PC-9 (cell line): ENCODE measurements at regions not wholly inside any gene's neighbourhood (a gene's known extent, or its start where the extent isn't known, plus 50 kb on each side); places are given as distances from the start of the nearest gene placed in this dataset.

Source experiments
- BruUV-seq: library from RNA; stranded (reverse); fragments of 400-500 nt; replicated peaks from 2 replicates; lab custom pipeline; 2021; lab: Mats Ljungman, UMichigan
- CTCF ChIA-PET: fragments of 300-600 bp; sonication (Branson Sonifier 250); formaldehyde crosslinking; loops from one replicate; lab custom pipeline; 2022; ENCODE audit warnings: antibody characterized with exemption; lab: Charles Lee
- POLR2A ChIA-PET: fragments of 300-600 bp; sonication (Branson Sonifier 250); formaldehyde crosslinking; loops from one replicate; lab custom pipeline; 2022; ENCODE audit warnings: antibody characterized with exemption; ENCODE audit not compliant: unreplicated experiment; lab: Charles Lee
- DNase-seq, 2 experiments: peaks; one replicate each; pipeline versions ENCODE4 v3.0.0 to v3.0.0-alpha.2; 2015 to 2022; ENCODE audit warnings: mixed read lengths in 1 of 2
- H2AFZ ChIP-seq: fragments of 200-600 bp; sonication (generic); 2 replicates; pipeline ENCODE4 v1.8.1; 2017; ENCODE audit warnings: antibody characterized with exemption
- H3F3A ChIP-seq: fragments of 200-600 bp; sonication (generic); 2 replicates; pipeline ENCODE4 v1.8.1; 2017; ENCODE audit warnings: antibody characterized with exemption, mild to moderate bottlenecking, low read depth; ENCODE audit not compliant: insufficient read depth
- H3K27ac ChIP-seq: fragments of 200-600 bp; sonication (generic); 2 replicates; pipeline ENCODE4 v1.6.1; 2016; ENCODE audit warnings: mixed run types
- H3K27me3 ChIP-seq: fragments of 200-600 bp; sonication (generic); 2 replicates; pipeline ENCODE4 v1.6.1; 2016; ENCODE audit warnings: low read depth, mixed run types; ENCODE audit not compliant: insufficient read depth
- H3K36me3 ChIP-seq: fragments of 200-600 bp; sonication (generic); 2 replicates; pipeline ENCODE4 v1.6.1; 2016; ENCODE audit warnings: low read depth, mixed run types
- H3K4me1 ChIP-seq: fragments of 200-600 bp; sonication (generic); replicated peaks from 2 replicates; pipeline ENCODE4 v1.6.1; 2016; ENCODE audit warnings: mixed run types; ENCODE audit not compliant: insufficient read depth
- H3K4me2 ChIP-seq: fragments of 200-600 bp; sonication (generic); 2 replicates; pipeline ENCODE4 v1.6.1; 2017; ENCODE audit warnings: mixed run types
- H3K4me3 ChIP-seq: fragments of 200-600 bp; sonication (generic); 2 replicates; pipeline ENCODE4 v1.6.1; 2016; ENCODE audit warnings: mixed run types
- H3K79me2 ChIP-seq: fragments of 200-600 bp; sonication (generic); 2 replicates; pipeline ENCODE4 v1.6.1; 2017; ENCODE audit warnings: low read depth, mixed run types
- H3K9me2 ChIP-seq: fragments of 200-600 bp; sonication (generic); 2 replicates; pipeline ENCODE4 v1.8.1; 2017; ENCODE audit warnings: mild to moderate bottlenecking; ENCODE audit not compliant: insufficient read depth
- H3K9me3 ChIP-seq: fragments of 200-600 bp; sonication (generic); 2 replicates; pipeline ENCODE4 v1.8.1; 2016; ENCODE audit warnings: low read depth; ENCODE audit not compliant: insufficient read depth
- H4K20me1 ChIP-seq: fragments of 200-600 bp; sonication (generic); 2 replicates; pipeline ENCODE4 v1.8.1; 2017; ENCODE audit not compliant: insufficient read depth
- EZH2 ChIP-seq: fragments of 200-600 bp; sonication (generic); IDR thresholded peaks from 2 replicates; pipeline ENCODE4 v1.8.0; 2017; ENCODE audit warnings: antibody characterized with exemption, low read depth
- intact Hi-C: fragments of 100-400 bp; cut with micrococcal nuclease; formaldehyde crosslinking; loops from one replicate; pipeline ENCODE4 v1.10.0; 2022; ENCODE audit not compliant: unreplicated experiment
- TF ChIP-seq, protein P1 (sequence below): fragments of 200-600 bp; sonication (generic); conservative IDR thresholded peaks from 2 replicates; pipeline ENCODE4 v1.6.1; 2017; ENCODE audit warnings: mixed run types, antibody characterized with exemption, mild to moderate bottlenecking, moderate library complexity

GRCh38 chr5:4114452-4114851, 518.8 kb downstream of the IRX1 start:
- no peaks in the 10 kb centered on the region for H3K9me3 ChIP-seq
- H4K20me1 ChIP-seq, result no peaks in the 10 kb centered on the region
- no peak for TF ChIP-seq EZH2
- TF ChIP-seq, protein P1, sequence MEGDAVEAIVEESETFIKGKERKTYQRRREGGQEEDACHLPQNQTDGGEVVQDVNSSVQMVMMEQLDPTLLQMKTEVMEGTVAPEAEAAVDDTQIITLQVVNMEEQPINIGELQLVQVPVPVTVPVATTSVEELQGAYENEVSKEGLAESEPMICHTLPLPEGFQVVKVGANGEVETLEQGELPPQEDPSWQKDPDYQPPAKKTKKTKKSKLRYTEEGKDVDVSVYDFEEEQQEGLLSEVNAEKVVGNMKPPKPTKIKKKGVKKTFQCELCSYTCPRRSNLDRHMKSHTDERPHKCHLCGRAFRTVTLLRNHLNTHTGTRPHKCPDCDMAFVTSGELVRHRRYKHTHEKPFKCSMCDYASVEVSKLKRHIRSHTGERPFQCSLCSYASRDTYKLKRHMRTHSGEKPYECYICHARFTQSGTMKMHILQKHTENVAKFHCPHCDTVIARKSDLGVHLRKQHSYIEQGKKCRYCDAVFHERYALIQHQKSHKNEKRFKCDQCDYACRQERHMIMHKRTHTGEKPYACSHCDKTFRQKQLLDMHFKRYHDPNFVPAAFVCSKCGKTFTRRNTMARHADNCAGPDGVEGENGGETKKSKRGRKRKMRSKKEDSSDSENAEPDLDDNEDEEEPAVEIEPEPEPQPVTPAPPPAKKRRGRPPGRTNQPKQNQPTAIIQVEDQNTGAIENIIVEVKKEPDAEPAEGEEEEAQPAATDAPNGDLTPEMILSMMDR, result no peak
- no peaks in the 10 kb centered on the region for H3K4me1 ChIP-seq
- no peak overlapping the region for H2AFZ ChIP-seq
- H3K36me3 ChIP-seq, result no peaks in the 10 kb centered on the region
- H3K27me3 ChIP-seq, result peaks cover 39% of the 10 kb centered on the region
- DNase-seq, result no peak
- H3K9me2 ChIP-seq, result no peaks in the 10 kb centered on the region
- no TSS peak for BruUV-seq
- intact Hi-C loops, result no loop called here
- no peak overlapping the region for H3K4me3 ChIP-seq
- CTCF ChIA-PET, result no interaction called here
- no peak overlapping the region for H3K27ac ChIP-seq
- POLR2A ChIA-PET, result no interaction called here
- no peak overlapping the region for H3K4me2 ChIP-seq
- H3K79me2 ChIP-seq, result no peaks in the 10 kb centered on the region
- no peaks in the 10 kb centered on the region for H3F3A ChIP-seq

DNA sequence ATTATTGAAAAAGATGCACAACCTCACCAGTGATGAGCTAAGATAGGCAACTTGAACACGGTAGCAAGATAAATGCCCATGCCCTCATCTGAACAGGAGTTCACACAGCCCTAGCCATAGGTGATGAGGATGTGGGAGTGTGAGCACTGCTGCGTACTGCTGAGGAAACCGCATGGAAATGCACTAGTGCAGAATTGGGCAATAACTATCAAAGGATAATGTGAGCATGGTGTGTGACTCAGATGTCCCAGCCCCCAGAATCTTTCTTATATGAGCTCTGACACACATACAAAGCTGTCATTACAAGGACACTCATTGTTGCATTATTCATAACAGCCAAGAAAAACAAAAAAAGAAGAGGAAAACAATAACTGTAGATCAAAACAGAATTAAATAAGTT, 521.2 kb downstream of the IRX1 start:
- no peaks in the 10 kb centered on the region for H3K9me2 ChIP-seq
- no peaks in the 10 kb centered on the region for H3K79me2 ChIP-seq
- no peak overlapping the region for H3K4me2 ChIP-seq
- BruUV-seq, result no TSS peak
- TF ChIP-seq, protein P1, result no peak
- no peak for TF ChIP-seq EZH2
- no peak overlapping the region for H3K4me3 ChIP-seq
- no peaks in the 10 kb centered on the region for H4K20me1 ChIP-seq
- DNase-seq, result no peak
- H3K9me3 ChIP-seq, result no peaks in the 10 kb centered on the region
- no peaks in the 10 kb centered on the region for H3K4me1 ChIP-seq
- H2AFZ ChIP-seq, result no peak overlapping the region
- ChIA-PET CTCF (no interaction called here), POLR2A (no interaction called here)
- H3K27me3 ChIP-seq, result peaks cover 39% of the 10 kb centered on the region
- no peaks in the 10 kb centered on the region for H3F3A ChIP-seq
- H3K36me3 ChIP-seq, result no peaks in the 10 kb centered on the region
- no peak overlapping the region for H3K27ac ChIP-seq
- intact Hi-C loops, result no loop called here

DNA sequence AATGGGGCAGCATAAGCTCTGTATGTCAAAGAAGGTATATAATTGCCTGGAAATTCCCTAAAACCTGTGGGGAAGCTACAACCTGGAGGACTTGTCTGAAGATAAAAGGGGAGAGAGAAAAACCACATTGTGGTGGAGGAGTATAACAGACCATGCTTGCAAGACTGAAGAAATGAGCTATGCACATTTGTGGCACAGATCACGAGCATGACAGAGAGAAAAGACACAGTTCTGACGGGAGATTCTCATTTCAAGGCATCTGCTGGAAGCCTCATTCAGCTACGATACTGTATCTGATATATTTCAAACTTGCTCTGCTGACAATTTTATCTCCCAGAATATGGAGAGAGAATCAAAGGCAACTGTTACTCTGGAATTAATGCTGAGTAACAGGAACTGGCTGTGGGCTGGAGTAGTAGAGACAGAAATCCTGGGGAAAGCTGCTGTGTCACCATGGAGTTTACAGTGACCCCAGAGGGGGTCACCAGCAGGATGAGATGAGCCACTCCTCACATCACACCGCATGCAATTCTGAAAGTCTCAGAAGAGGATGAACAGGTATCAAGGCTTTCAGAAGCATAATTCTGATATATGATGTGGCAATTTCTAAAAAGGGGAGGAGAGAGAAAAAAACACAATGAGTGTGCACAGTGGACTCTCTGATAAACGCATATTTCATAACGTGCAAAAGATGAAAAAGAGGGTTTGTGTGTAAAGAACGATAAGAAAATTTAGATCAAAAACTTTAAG, 528.8 kb downstream of the IRX1 start:
- intact Hi-C loops, result no loop called here
- Histone ChIP-seq H3F3A (no peaks in the 10 kb centered on the region), H3K4me1 (no peaks in the 10 kb centered on the region), H3K4me2 (no peak overlapping the region), H3K9me3 (no peaks in the 10 kb centered on the region), H3K79me2 (no peaks in the 10 kb centered on the region), H3K4me3 (no peak overlapping the region), H3K27ac (no peak overlapping the region), H3K36me3 (no peaks in the 10 kb centered on the region), H4K20me1 (no peaks in the 10 kb centered on the region), H2AFZ (no peak overlapping the region), H3K27me3 (peaks cover 25% of the 10 kb centered on the region), H3K9me2 (no peaks in the 10 kb centered on the region)
- CTCF ChIA-PET, result no interaction called here
- BruUV-seq, result no TSS peak
- DNase-seq, result no peak
- POLR2A ChIA-PET, result no interaction called here
- TF ChIP-seq EZH2, result no peak
- TF ChIP-seq, protein P1, result no peak
